SKM-1 treated with dmso at 0.1 percent for 144 hours (cell line): ENCODE measurements at regions not wholly inside any gene's neighbourhood (a gene's known extent, or its start where the extent isn't known, plus 50 kb on each side); places are given as distances from the start of the nearest gene placed in this dataset.
"Not testable (repeated sequence)": the region's sequence is repeated elsewhere in the genome, so short reads cannot be mapped to it uniquely, and the experiment has no call there.

Source experiments
- DNase-seq: peaks from one replicate; lab custom pipeline; 2025; ENCODE audit not compliant: unreplicated experiment; lab: John Stamatoyannopoulos, UW

- DNase-seq, result no peak
Observed at GRCh38 chr1:81304187-81304586, 496.5 kb upstream of the ADGRL2 start.

- no peak for DNase-seq
Observed at GRCh38 chr1:81299892-81300291, 500.8 kb upstream of the ADGRL2 start.

DNA sequence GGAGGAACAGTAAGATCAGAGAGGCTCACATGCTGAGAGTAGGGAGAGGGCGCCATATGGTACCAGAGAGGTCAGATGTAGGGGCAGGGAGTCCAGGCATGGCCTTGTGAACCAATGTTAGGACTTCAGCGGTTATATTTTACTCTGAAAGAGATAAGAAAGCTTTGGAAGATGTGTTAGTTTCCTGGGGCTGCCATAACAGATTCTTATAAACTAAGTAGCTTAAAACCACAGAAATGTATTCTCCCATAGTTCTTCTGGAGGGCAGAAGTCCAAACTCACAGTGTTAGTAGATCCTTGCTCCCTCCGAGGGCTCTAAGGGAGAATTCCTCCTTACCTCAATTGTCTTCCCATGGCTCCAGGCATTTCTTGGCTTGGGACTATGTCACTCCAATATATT is 502.5 kb upstream of the ADGRL2 start:
- DNase-seq, result no peak

DNA sequence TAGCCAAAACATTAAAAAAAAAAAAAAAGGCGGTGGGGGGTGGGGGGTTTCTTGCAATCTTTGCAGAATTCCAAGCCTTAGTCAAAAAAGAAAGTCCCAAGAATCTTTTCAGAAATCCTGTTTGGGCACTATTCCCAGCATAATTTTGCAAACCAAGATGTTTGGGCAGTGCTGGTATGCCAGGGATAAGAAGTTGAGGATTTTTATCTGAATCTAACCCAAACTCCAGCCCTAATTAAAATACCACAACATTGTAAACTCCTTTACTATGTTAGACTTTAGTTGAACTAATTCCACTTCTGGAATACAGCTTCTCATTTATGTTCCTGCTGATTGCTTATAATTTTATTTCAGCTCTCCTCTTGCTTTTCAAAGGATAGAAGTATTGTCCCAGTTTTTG is 504.1 kb upstream of the ADGRL2 start:
- DNase-seq, result no peak

DNA sequence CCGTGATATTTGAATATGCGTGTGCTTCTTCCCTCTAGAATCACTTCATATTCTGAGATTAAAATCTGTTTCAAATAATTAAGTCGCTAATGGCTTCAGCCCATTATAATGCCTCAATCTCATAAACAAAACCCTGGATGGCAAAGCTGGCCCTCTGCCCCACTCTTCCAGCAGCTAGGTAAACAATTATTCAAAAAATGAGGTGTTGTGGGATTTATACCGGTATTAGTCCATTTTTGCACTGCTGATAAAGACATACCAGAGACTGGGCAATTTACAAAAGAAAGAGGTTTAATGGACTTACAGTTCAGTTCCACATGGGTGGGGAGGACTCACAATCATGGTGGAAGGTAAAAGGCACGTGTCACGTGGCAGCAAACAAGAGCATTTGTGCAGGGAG is 510.4 kb upstream of the ADGRL2 start:
- DNase-seq, result no peak

GRCh38 chr1:81288689-81289088 is 512.0 kb upstream of the ADGRL2 start:
- DNase-seq, result no peak

DNA sequence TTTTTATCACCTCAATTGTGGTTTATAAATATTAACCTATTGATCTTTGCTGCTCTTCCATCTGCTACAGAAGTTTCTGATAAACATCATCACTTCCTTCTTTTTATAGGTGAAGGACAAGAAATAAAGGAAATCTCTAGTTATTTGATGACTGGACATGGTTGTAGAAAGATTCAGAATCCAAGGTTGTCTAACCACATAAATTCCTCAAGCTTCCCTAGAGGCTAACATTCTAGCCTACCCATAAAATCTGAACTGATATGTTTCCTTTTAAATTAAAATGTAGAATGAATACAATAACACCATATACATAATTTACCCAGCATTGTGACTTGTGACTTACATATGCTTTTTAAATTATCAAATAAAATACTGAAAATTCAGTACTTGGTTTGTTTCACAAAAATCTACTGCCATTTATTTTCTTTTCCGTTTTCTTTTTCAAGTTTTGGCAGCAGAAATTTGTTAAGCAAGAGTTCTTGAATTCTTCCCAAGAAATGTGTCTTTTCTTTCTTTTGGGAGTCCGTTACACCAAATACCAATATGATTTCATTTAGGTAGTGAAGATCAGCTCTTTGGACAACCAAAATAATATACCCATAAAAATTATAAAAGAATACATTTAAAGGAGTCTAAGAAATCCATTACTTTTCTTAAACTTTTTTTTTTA is 513.2 kb upstream of the ADGRL2 start:
- no peak for DNase-seq

DNA sequence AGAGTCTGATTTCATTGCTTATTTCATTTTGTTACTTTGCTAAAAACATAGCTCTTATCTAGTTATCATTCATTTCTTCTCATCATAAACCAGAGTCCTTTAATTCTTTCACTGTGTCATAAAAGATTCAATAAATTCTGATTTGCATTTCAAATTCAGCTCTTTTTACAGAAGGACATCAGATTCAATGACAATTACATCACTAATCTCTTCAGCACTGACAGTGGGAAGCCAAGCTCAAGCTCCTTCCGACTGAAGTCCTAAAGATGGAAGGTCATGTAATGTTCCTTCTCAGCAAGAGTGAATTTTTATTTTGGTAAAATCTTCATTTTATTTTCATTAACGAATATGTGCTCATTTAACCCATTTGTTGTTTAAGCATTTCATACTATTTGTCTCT is 530.7 kb upstream of the ADGRL2 start:
- DNase-seq, result no peak

DNA sequence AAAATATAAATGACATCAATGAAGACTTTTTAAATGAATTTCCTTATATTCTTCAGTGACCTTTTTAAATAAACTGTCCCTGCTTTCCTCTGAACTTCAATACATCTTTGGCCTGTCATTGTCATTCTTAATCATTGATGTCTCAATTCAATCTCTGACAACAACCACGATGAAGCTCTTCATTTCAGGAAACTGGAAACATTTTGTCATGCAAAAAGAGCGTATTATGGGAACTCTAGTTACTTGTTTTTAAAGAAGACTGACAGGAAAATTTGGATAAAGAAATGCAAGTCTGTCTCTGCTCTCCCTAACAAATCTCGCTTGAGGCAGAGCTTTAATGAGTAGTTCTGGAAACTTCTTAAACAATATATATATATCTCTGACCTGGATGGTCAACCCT is 535.8 kb upstream of the ADGRL2 start:
- DNase-seq, result no peak

- no peak for DNase-seq
Observed at GRCh38 chr1:81259625-81260411, 540.9 kb upstream of the ADGRL2 start.

GRCh38 chr1:81254560-81254959 is 546.2 kb upstream of the ADGRL2 start:
- no peak for DNase-seq

GRCh38 chr1:81254068-81254467 is 546.7 kb upstream of the ADGRL2 start:
- DNase-seq, result no peak

GRCh38 chr1:81252471-81253151 is 548.1 kb upstream of the ADGRL2 start:
- no peak for DNase-seq

DNA sequence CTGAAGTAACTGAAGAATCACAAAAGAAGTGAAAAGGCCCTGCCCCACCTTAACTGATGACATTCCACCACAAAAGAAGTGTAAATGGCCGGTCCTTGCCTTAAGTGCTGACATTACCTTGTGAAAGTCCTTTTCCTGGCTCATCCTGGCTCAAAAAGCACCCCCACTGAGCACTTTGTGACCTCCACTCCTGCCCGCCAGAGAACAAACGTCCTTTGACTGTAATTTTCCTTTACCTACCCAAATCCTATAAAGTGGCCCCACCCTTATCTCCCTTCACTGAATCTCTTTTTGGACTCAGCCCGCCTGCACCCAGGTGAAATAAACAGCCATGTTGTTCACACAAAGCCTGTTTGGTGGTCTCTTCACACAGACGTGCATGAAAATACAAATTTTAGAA is 549.9 kb upstream of the ADGRL2 start:
- DNase-seq, result not testable (repeated sequence)

GRCh38 chr1:81245084-81245715 is 555.5 kb upstream of the ADGRL2 start:
- DNase-seq, result not testable (repeated sequence)

DNA sequence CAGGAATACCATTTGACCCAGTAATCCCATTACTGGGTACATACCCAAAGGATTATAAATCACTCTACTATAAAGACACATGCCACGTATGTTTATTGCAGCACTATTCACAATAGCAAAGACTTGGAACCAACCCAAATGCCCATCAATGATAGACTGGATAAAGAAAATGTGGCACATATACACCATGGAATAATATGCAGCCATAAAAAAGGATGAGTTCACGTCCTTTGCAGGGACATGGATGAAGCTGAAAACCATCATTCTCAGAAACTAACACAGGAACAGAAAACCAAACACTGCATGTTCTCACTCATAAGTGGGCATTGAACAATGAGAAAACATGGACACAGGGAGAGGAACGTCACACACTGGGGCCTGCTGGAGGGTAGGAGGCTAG is 556.1 kb upstream of the ADGRL2 start:
- DNase-seq, result not testable (repeated sequence)

DNA sequence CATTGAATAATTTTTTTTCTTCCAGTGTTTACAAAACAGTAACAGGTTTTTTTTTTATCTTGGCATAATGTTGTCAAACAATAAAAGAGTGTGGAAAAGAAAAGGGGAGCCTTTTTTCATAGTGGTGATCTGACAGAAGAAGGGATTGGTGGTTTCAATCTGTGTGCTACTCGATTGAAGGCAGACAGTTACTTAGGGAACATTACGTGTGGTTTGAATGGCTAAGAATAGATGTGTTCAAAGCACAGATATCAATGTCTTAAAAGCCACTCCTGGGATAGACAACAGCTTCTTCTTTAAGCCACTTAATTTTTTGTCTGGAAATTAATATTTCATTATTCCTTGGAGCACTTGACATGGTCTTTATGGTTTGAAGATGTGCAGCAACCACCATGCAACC is 558.6 kb upstream of the ADGRL2 start:
- DNase-seq, result no peak

DNA sequence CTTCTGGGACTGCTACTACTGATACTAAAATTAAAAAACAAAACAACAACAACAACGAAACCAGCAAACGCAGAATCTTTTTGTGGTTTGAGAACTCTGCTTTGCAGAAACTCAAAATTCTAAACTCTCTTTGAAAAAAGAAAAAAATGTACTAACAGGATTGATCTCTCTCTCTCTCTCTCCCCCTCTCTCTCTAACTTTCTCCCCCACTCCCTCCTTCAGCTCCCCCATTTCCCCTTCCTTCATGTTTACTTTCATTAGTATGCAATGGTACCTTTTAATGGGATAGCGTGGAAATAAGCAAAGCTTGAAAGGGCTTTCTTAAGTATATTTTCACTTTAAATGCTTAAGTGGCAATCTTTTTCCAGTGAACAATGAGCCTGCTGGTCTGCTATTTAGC is 562.6 kb upstream of the ADGRL2 start:
- DNase-seq, result no peak

GRCh38 chr1:81237473-81238089 is 563.2 kb upstream of the ADGRL2 start:
- DNase-seq, result peak; percentile 29

- no peak for DNase-seq
Observed at GRCh38 chr1:81234237-81234636, 566.5 kb upstream of the ADGRL2 start.

GRCh38 chr1:81233591-81233990 is 567.1 kb upstream of the ADGRL2 start:
- no peak for DNase-seq
